ENCODE measurements at regions not wholly inside any gene's neighbourhood (a gene's known extent, or its start where the extent isn't known, plus 50 kb on each side); places are given as distances from the start of the nearest gene placed in this dataset.

GRCh38 chr6:128731249-128732165 lies 151.4 kb upstream of the LAMA2 start:
- Histone ChIP-seq H3K4me1 (ENCODE audit: insufficient read depth) (no peaks in the 10 kb centered on the region), H3K79me2 (no peaks in the 10 kb centered on the region)
- WGBS (ENCODE audit: low lambda C conversion rate, missing lambda C conversion rate), result 60% methylated on average over 2 of the region's 2 CpGs

GRCh38 chr6:128727500-128727899 lies 155.4 kb upstream of the LAMA2 start:
- H3K9me3 ChIP-seq (ENCODE audit: low read depth), result no peaks in the 10 kb centered on the region
- DNase-seq (ENCODE audit: low spot score), result no peak
- WGBS (ENCODE audit: low lambda C conversion rate, missing lambda C conversion rate), result 92% methylated on average over 2 of the region's 2 CpGs
- no peaks in the 10 kb centered on the region for H3K9me2 ChIP-seq (replicated peaks; ENCODE audit: insufficient read depth)
- no peak overlapping the region for H2AFZ ChIP-seq
- no peaks in the 10 kb centered on the region for H3K4me1 ChIP-seq (ENCODE audit: insufficient read depth)
- H3K27me3 ChIP-seq, result no peaks in the 10 kb centered on the region
- TF ChIP-seq CTCF (IDR thresholded peaks at IDR 0.05; ENCODE audit: poor library complexity) (no peak), EZH2 (IDR thresholded peaks at IDR 0.05; ENCODE audit: borderline replicate concordance) (no peak), EZH2phosphoT487 (IDR thresholded peaks at IDR 0.05; ENCODE audit: low read depth, severe bottlenecking, unreplicated experiment) (no peak)
- no peaks in the 10 kb centered on the region for H4K20me1 ChIP-seq (ENCODE audit: insufficient read depth, poor library complexity, severe bottlenecking)
- no peaks in the 10 kb centered on the region for H3K79me2 ChIP-seq
- H3K4me3 ChIP-seq, result no peak overlapping the region
- no peak overlapping the region for H3K4me2 ChIP-seq
- H3K27ac ChIP-seq, result no peak overlapping the region
- H3K36me3 ChIP-seq (replicated peaks; ENCODE audit: insufficient read depth, low read depth), result no peaks in the 10 kb centered on the region

More at GRCh38 chr6:128731249-128732165, 151.4 kb upstream of the LAMA2 start:
- H3K4me3 ChIP-seq, result no peak overlapping the region
- TF ChIP-seq EZH2 (IDR thresholded peaks at IDR 0.05; ENCODE audit: borderline replicate concordance) (no peak), EZH2phosphoT487 (IDR thresholded peaks at IDR 0.05; ENCODE audit: low read depth, severe bottlenecking, unreplicated experiment) (no peak), CTCF (IDR thresholded peaks at IDR 0.05; ENCODE audit: poor library complexity) (peak; percentile 56)
- H2AFZ ChIP-seq, result no peak overlapping the region
- no peaks in the 10 kb centered on the region for H3K9me3 ChIP-seq (ENCODE audit: low read depth)
- peak; percentile 45 for DNase-seq (ENCODE audit: low spot score)
- H3K36me3 ChIP-seq (replicated peaks; ENCODE audit: insufficient read depth, low read depth), result no peaks in the 10 kb centered on the region
- H3K27me3 ChIP-seq, result no peaks in the 10 kb centered on the region
- no peaks in the 10 kb centered on the region for H3K9me2 ChIP-seq (replicated peaks; ENCODE audit: insufficient read depth)
- H4K20me1 ChIP-seq (ENCODE audit: insufficient read depth, poor library complexity, severe bottlenecking), result no peaks in the 10 kb centered on the region
- no peak overlapping the region for H3K4me2 ChIP-seq
- H3K27ac ChIP-seq, result no peak overlapping the region

- TF ChIP-seq CTCF (IDR thresholded peaks at IDR 0.05; ENCODE audit: poor library complexity) (peak; percentile 60), EZH2phosphoT487 (IDR thresholded peaks at IDR 0.05; ENCODE audit: low read depth, severe bottlenecking, unreplicated experiment) (no peak)
- Histone ChIP-seq H3K4me2 (no peak overlapping the region), H3K4me1 (ENCODE audit: insufficient read depth) (no peaks in the 10 kb centered on the region), H2AFZ (no peak overlapping the region), H3K36me3 (replicated peaks; ENCODE audit: insufficient read depth, low read depth) (no peaks in the 10 kb centered on the region), H3K79me2 (no peaks in the 10 kb centered on the region), H3K9me2 (replicated peaks; ENCODE audit: insufficient read depth) (no peaks in the 10 kb centered on the region), H3K4me3 (no peak overlapping the region), H3K27ac (no peak overlapping the region), H3K9me3 (ENCODE audit: low read depth) (no peaks in the 10 kb centered on the region), H4K20me1 (ENCODE audit: insufficient read depth, poor library complexity, severe bottlenecking) (no peaks in the 10 kb centered on the region), H3K27me3 (no peaks in the 10 kb centered on the region)
- WGBS (ENCODE audit: low lambda C conversion rate, missing lambda C conversion rate), result 31% methylated on average over 3 of the region's 3 CpGs
- peak; percentile 64 for DNase-seq (ENCODE audit: low spot score)
These were observed 157.4 kb upstream of the LAMA2 start for GRCh38 chr6:128725271-128726233.
